Type B pancreatic cell (in vitro differentiated cells): ENCODE measurements at regions not wholly inside any gene's neighbourhood (a gene's known extent, or its start where the extent isn't known, plus 50 kb on each side); places are given as distances from the start of the nearest gene placed in this dataset.

Source experiments
- DNase-seq: peaks from one replicate; pipeline ENCODE4 v3.0.0; 2021; ENCODE audit warnings: mixed read lengths; ENCODE audit not compliant: unreplicated experiment; ENCODE audit errors: extremely low spot score
- H3K27ac Mint-ChIP-seq: 2 replicates; pipeline ENCODE4 v1.8.0; 2021; ENCODE audit warnings: mild to moderate bottlenecking, mixed read lengths
- H3K27me3 Mint-ChIP-seq: 2 replicates; pipeline ENCODE4 v1.8.0; 2021; ENCODE audit warnings: mixed read lengths
- H3K36me3 Mint-ChIP-seq: 2 replicates; pipeline ENCODE4 v1.8.0; 2021; ENCODE audit warnings: mixed read lengths
- H3K4me1 Mint-ChIP-seq: one replicate; pipeline ENCODE4 v1.8.0; 2021; ENCODE audit warnings: mixed read lengths; ENCODE audit not compliant: unreplicated experiment
- H3K4me3 Mint-ChIP-seq: 2 replicates; pipeline ENCODE4 v1.8.0; 2021; ENCODE audit warnings: mild to moderate bottlenecking, mixed read lengths
- H3K9me3 Mint-ChIP-seq: 2 replicates; pipeline ENCODE4 v1.8.0; 2021; ENCODE audit warnings: mixed read lengths
- CTCF ChIP-seq: fragments of 200-600 bp; sonication (generic); conservative IDR thresholded peaks from 2 replicates; pipeline ENCODE4 v1.5.0; 2021; ENCODE audit warnings: antibody characterized with exemption, mild to moderate bottlenecking

- Mint-ChIP-seq H3K36me3 (no peaks in the 10 kb centered on the region), H3K4me3 (no peak overlapping the region)
These were observed 361.4 kb upstream of the VSTM2A start for GRCh38 chr7:54180796-54181195.

GRCh38 chr7:54183055-54183454, 359.1 kb upstream of the VSTM2A start:
- Mint-ChIP-seq H3K27ac (no peak overlapping the region), H3K9me3 (peaks cover 11% of the 10 kb centered on the region), H3K27me3 (peaks cover 3% of the 10 kb centered on the region), H3K4me3 (no peak overlapping the region), H3K4me1 (no peaks in the 10 kb centered on the region), H3K36me3 (no peaks in the 10 kb centered on the region)
- no peak for TF ChIP-seq CTCF
- DNase-seq, result no peak

More at GRCh38 chr7:54180796-54181195, 361.4 kb upstream of the VSTM2A start:
- Mint-ChIP-seq H3K27me3 (no peaks in the 10 kb centered on the region), H3K27ac (no peak overlapping the region), H3K9me3 (peaks cover 11% of the 10 kb centered on the region), H3K4me1 (no peaks in the 10 kb centered on the region)
- no peak for TF ChIP-seq CTCF
- no peak for DNase-seq

GRCh38 chr7:54186336-54186735, 355.8 kb upstream of the VSTM2A start:
- Mint-ChIP-seq H3K27me3 (peaks cover 3% of the 10 kb centered on the region), H3K27ac (no peak overlapping the region), H3K4me1 (peaks cover 12% of the 10 kb centered on the region), H3K9me3 (peaks cover 6% of the 10 kb centered on the region), H3K36me3 (no peaks in the 10 kb centered on the region), H3K4me3 (no peak overlapping the region)
- no peak for DNase-seq
- no peak for TF ChIP-seq CTCF

GRCh38 chr7:54187886-54188685, 354.1 kb upstream of the VSTM2A start:
- Mint-ChIP-seq H3K9me3 (no peaks in the 10 kb centered on the region), H3K36me3 (no peaks in the 10 kb centered on the region), H3K27me3 (peaks cover 3% of the 10 kb centered on the region), H3K4me1 (peaks cover 12% of the 10 kb centered on the region), H3K4me3 (no peak overlapping the region), H3K27ac (no peak overlapping the region)
- no peak for DNase-seq
- TF ChIP-seq CTCF, result no peak

GRCh38 chr7:54188843-54189242, 353.3 kb upstream of the VSTM2A start:
- Mint-ChIP-seq H3K27ac (no peak overlapping the region), H3K9me3 (no peaks in the 10 kb centered on the region), H3K4me1 (peaks cover 12% of the 10 kb centered on the region), H3K4me3 (no peak overlapping the region), H3K27me3 (peaks cover 3% of the 10 kb centered on the region), H3K36me3 (no peaks in the 10 kb centered on the region)
- no peak for DNase-seq
- TF ChIP-seq CTCF, result no peak
